ENCODE measurements at regions not wholly inside any gene's neighbourhood (a gene's known extent, or its start where the extent isn't known, plus 50 kb on each side); places are given as distances from the start of the nearest gene placed in this dataset.

GRCh38 chrX:95662200-95662599 is 1022.4 kb upstream of the DIAPH2 start:
- no peak for ATAC-seq
- TF ChIP-seq TSHZ2 (CRISPR knock-in tag; IDR thresholded peaks at IDR 0.05) (no peak), CSDC2 (CRISPR knock-in tag; IDR thresholded peaks at IDR 0.05) (no peak), SNAI2 (CRISPR knock-in tag; IDR thresholded peaks at IDR 0.05) (no peak), CSRNP3 (CRISPR knock-in tag; IDR thresholded peaks at IDR 0.05) (no peak), RARB (CRISPR knock-in tag; IDR thresholded peaks at IDR 0.05) (no peak), ISL1 (CRISPR knock-in tag; IDR thresholded peaks at IDR 0.05) (no peak), PATZ1 (CRISPR knock-in tag; IDR thresholded peaks at IDR 0.05; ENCODE audit: borderline replicate concordance) (no peak)
- TF ChIP-seq, protein P1, sequence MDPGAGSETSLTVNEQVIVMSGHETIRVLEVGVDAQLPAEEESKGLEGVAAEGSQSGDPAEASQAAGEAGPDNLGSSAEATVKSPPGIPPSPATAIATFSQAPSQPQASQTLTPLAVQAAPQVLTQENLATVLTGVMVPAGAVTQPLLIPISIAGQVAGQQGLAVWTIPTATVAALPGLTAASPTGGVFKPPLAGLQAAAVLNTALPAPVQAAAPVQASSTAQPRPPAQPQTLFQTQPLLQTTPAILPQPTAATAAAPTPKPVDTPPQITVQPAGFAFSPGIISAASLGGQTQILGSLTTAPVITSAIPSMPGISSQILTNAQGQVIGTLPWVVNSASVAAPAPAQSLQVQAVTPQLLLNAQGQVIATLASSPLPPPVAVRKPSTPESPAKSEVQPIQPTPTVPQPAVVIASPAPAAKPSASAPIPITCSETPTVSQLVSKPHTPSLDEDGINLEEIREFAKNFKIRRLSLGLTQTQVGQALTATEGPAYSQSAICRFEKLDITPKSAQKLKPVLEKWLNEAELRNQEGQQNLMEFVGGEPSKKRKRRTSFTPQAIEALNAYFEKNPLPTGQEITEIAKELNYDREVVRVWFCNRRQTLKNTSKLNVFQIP (CRISPR knock-in tag; IDR thresholded peaks at IDR 0.05; ENCODE audit: borderline replicate concordance, low read depth) = no peak

- ATAC-seq = no peak
- TF ChIP-seq CSRNP3 (CRISPR knock-in tag; IDR thresholded peaks at IDR 0.05) = no peak
- TF ChIP-seq ISL1 (CRISPR knock-in tag; IDR thresholded peaks at IDR 0.05) = no peak
- TF ChIP-seq ZC3H10 (CRISPR knock-in tag; IDR thresholded peaks at IDR 0.05) = no peak
- no peak for TF ChIP-seq OSR1 (CRISPR knock-in tag; IDR thresholded peaks at IDR 0.05)
- TF ChIP-seq ESRRG (CRISPR knock-in tag; IDR thresholded peaks at IDR 0.05) = no peak
- no peak for TF ChIP-seq ARNTL (CRISPR knock-in tag; IDR thresholded peaks at IDR 0.05; ENCODE audit: borderline replicate concordance, low read depth)
- TF ChIP-seq, protein P1 (CRISPR knock-in tag; IDR thresholded peaks at IDR 0.05; ENCODE audit: borderline replicate concordance, low read depth) = no peak
- no peak for TF ChIP-seq GLIS3 (CRISPR knock-in tag; IDR thresholded peaks at IDR 0.05)
- no peak for TF ChIP-seq TSHZ2 (CRISPR knock-in tag; IDR thresholded peaks at IDR 0.05)
- no peak for TF ChIP-seq ZNF70 (CRISPR knock-in tag; IDR thresholded peaks at IDR 0.05)
- TF ChIP-seq ZFP30 (CRISPR knock-in tag; IDR thresholded peaks at IDR 0.05) = no peak
Measured at GRCh38 chrX:95666056-95666455, 1018.6 kb upstream of the DIAPH2 start.

Data from SK-N-SH treated with all-trans-retinoic acid at 6 μM for 48 hours (cell line).